Natural killer cell (primary cell): ENCODE measurements at regions not wholly inside any gene's neighbourhood (a gene's known extent, or its start where the extent isn't known, plus 50 kb on each side); places are given as distances from the start of the nearest gene placed in this dataset.

Source experiments
- ATAC-seq, 3 donors: fragments of 150-1000 bp in 2 of 3; fragments of 200-7000 bp in 1 of 3; cut with Tn5 transposase; 1 replicate in 1 of 3; 2 replicates in 2 of 3; pipeline ENCODE4 v1.10.0; 2021; ENCODE audit warnings: mild to moderate bottlenecking in 2 of 3, moderate library complexity in 2 of 3
- DNase-seq, 2 donors: peaks; one replicate each; pipeline versions ENCODE4 v3.0.0 to v3.0.0-alpha.2; 2013 to 2021; ENCODE audit warnings: mixed read lengths in 1 of 2
- H3K27ac ChIP-seq: one replicate; pipeline ENCODE4 v1.5.1; 2013; ENCODE audit warnings: mild to moderate bottlenecking, low read length
- H3K27me3 ChIP-seq: one replicate; pipeline ENCODE4 v1.6.1; 2013; ENCODE audit warnings: low read length; ENCODE audit not compliant: control insufficient read depth, insufficient read depth
- H3K36me3 ChIP-seq: one replicate; pipeline ENCODE4 v1.6.1; 2013; ENCODE audit warnings: low read length; ENCODE audit not compliant: control insufficient read depth, insufficient read depth
- H3K4me1 ChIP-seq: one replicate; pipeline ENCODE4 v1.6.1; 2013; ENCODE audit warnings: low read length; ENCODE audit not compliant: control insufficient read depth, insufficient read depth
- H3K4me3 ChIP-seq: one replicate; pipeline ENCODE4 v1.5.1; 2013; ENCODE audit warnings: low read length
- H3K9me3 ChIP-seq: one replicate; pipeline ENCODE4 v1.6.1; 2013; ENCODE audit warnings: low read length; ENCODE audit not compliant: control insufficient read depth, insufficient read depth
- H3K27ac Mint-ChIP-seq, 2 donors: one replicate each; pipeline ENCODE4 v1.8.0; 2022; ENCODE audit warnings: mild to moderate bottlenecking in 2 of 2, mixed read lengths in 2 of 2, moderate library complexity in 1 of 2
- H3K27me3 Mint-ChIP-seq, 2 donors: one replicate each; pipeline ENCODE4 v1.8.0; 2022; ENCODE audit warnings: low read depth in 2 of 2, mixed read lengths in 2 of 2
- H3K36me3 Mint-ChIP-seq: one replicate; pipeline ENCODE4 v1.8.0; 2022; ENCODE audit warnings: mixed read lengths
- H3K4me1 Mint-ChIP-seq, 2 donors: one replicate each; pipeline ENCODE4 v1.8.0; 2022; ENCODE audit warnings: mixed read lengths in 2 of 2
- H3K4me3 Mint-ChIP-seq: one replicate; pipeline ENCODE4 v1.8.0; 2022; ENCODE audit warnings: mild to moderate bottlenecking, moderate library complexity, mixed read lengths
- H3K9me3 Mint-ChIP-seq, 2 donors: one replicate each; pipeline ENCODE4 v1.8.0; 2022; ENCODE audit warnings: mixed read lengths in 2 of 2
- CTCF ChIP-seq: fragments of 200-600 bp; IDR thresholded peaks from one replicate; pipeline ENCODE4 v1.8.0; 2022; ENCODE audit warnings: antibody characterized with exemption
- WGBS: methylation state at CpG from one replicate; pipeline ENCODE4 v1.1.7; 2013; ENCODE audit warnings: missing lambda C conversion rate; ENCODE audit not compliant: insufficient coverage; 5-methylcytosine and 5-hydroxymethylcytosine counted together
- intact Hi-C: fragments of 100-400 bp; cut with micrococcal nuclease; formaldehyde crosslinking; loops from one replicate; pipeline ENCODE4 v1.14.2; 2022

GRCh38 chr12:90628213-90628612 lies 326.8 kb downstream of the CCER1 start:
- no peaks in the 10 kb centered on the region for H3K27me3 ChIP-seq
- DNase-seq = no peak
- Mint-ChIP-seq H3K4me3 (no peak overlapping the region), H3K4me1 (no peaks in the 10 kb centered on the region), H3K9me3 (peaks cover 6 to 13% of the 10 kb centered on the region in 2 donors), H3K27me3 (no peaks in the 10 kb centered on the region), H3K36me3 (no peaks in the 10 kb centered on the region), H3K27ac (no peak overlapping the region)
- no peaks in the 10 kb centered on the region for H3K9me3 ChIP-seq
- 27% methylated on average over 1 of the region's 1 CpG for WGBS
- intact Hi-C loops = no loop called here
- no peak overlapping the region for H3K4me3 ChIP-seq
- TF ChIP-seq CTCF = no peak
- no peaks in the 10 kb centered on the region for H3K4me1 ChIP-seq
- no peak overlapping the region for H3K27ac ChIP-seq
- no peaks in the 10 kb centered on the region for H3K36me3 ChIP-seq
- ATAC-seq = no peak

- no peaks in the 10 kb centered on the region for H3K4me1 Mint-ChIP-seq
- Histone ChIP-seq H3K36me3 (no peaks in the 10 kb centered on the region), H3K4me3 (no peak overlapping the region), H3K27me3 (no peaks in the 10 kb centered on the region), H3K9me3 (no peaks in the 10 kb centered on the region), H3K4me1 (no peaks in the 10 kb centered on the region), H3K27ac (no peak overlapping the region)
- H3K36me3 Mint-ChIP-seq = no peaks in the 10 kb centered on the region
- ATAC-seq = no peak
- no peak for TF ChIP-seq CTCF
- H3K27me3 Mint-ChIP-seq = no peaks in the 10 kb centered on the region
- intact Hi-C loops = no loop called here
- H3K27ac Mint-ChIP-seq = no peak overlapping the region
- DNase-seq = no peak
- peaks cover 7 to 15% of the 10 kb centered on the region in 2 donors for H3K9me3 Mint-ChIP-seq
- 79% methylated on average over 6 of the region's 6 CpGs for WGBS
- no peak overlapping the region for H3K4me3 Mint-ChIP-seq
Measured at GRCh38 chr12:90627180-90627896, 327.6 kb downstream of the CCER1 start.

- Mint-ChIP-seq H3K4me3 (no peak overlapping the region), H3K27ac (no peak overlapping the region)
- WGBS = 90% methylated on average over 3 of the region's 3 CpGs
Measured at GRCh38 chr12:90622431-90622830, 332.5 kb downstream of the CCER1 start.

More at GRCh38 chr12:90622431-90622830, 332.5 kb downstream of the CCER1 start:
- no peaks in the 10 kb centered on the region for H3K4me1 Mint-ChIP-seq
- Histone ChIP-seq H3K9me3 (no peaks in the 10 kb centered on the region), H3K27me3 (no peaks in the 10 kb centered on the region), H3K36me3 (no peaks in the 10 kb centered on the region), H3K4me1 (no peaks in the 10 kb centered on the region), H3K4me3 (no peak overlapping the region), H3K27ac (no peak overlapping the region)
- H3K36me3 Mint-ChIP-seq = no peaks in the 10 kb centered on the region
- intact Hi-C loops = no loop called here
- TF ChIP-seq CTCF = no peak
- no peak for ATAC-seq
- peaks cover 8 to 12% of the 10 kb centered on the region in 2 donors for H3K9me3 Mint-ChIP-seq
- H3K27me3 Mint-ChIP-seq = no peaks in the 10 kb centered on the region
- DNase-seq = no peak
